HFF-Myc (cell line): ENCODE measurements at regions not wholly inside any gene's neighbourhood (a gene's known extent, or its start where the extent isn't known, plus 50 kb on each side); places are given as distances from the start of the nearest gene placed in this dataset.

Source experiments
- DNase-seq: peaks from one replicate; pipeline ENCODE4 v3.0.0-alpha.2; 2011; ENCODE audit warnings: low read depth; ENCODE audit errors: extremely low read depth
- H3K4me3 ChIP-seq: replicated peaks from 2 replicates; pipeline ENCODE4 v1.5.1; 2011; ENCODE audit warnings: low read depth, mild to moderate bottlenecking, control low read depth, low read length
- CTCF ChIP-seq: IDR thresholded peaks from 2 replicates; pipeline ENCODE4 v1.5.1; 2012; ENCODE audit warnings: mild to moderate bottlenecking, low read depth, low read length, control low read depth; ENCODE audit errors: missing control alignments

GRCh38 chr12:67765776-67766766 is 117.5 kb downstream of the DYRK2 start:
- no peak for TF ChIP-seq CTCF
- no peak overlapping the region for H3K4me3 ChIP-seq
- DNase-seq: peak; percentile 51

GRCh38 chr12:67772267-67773169 is 124.0 kb downstream of the DYRK2 start:
- no peak for DNase-seq
- TF ChIP-seq CTCF: no peak
- H3K4me3 ChIP-seq: no peak overlapping the region

- TF ChIP-seq CTCF: no peak
- no peak for DNase-seq
- H3K4me3 ChIP-seq: no peak overlapping the region
These were observed 125.4 kb downstream of the DYRK2 start for GRCh38 chr12:67773896-67774295.

- TF ChIP-seq CTCF: no peak
- DNase-seq: no peak
These were observed 126.5 kb downstream of the DYRK2 start for GRCh38 chr12:67774983-67775587.

GRCh38 chr12:67780580-67781084 is 132.1 kb downstream of the DYRK2 start:
- DNase-seq: no peak
- H3K4me3 ChIP-seq: no peak overlapping the region
- no peak for TF ChIP-seq CTCF

More at GRCh38 chr12:67774983-67775587, 126.5 kb downstream of the DYRK2 start:
- no peak overlapping the region for H3K4me3 ChIP-seq

GRCh38 chr12:67782573-67782972 is 134.0 kb downstream of the DYRK2 start:
- H3K4me3 ChIP-seq: no peak overlapping the region
- no peak for DNase-seq
- TF ChIP-seq CTCF: no peak
